ENCODE measurements at regions not wholly inside any gene's neighbourhood (a gene's known extent, or its start where the extent isn't known, plus 50 kb on each side); places are given as distances from the start of the nearest gene placed in this dataset.

GRCh38 chr1:106055855-106056254, 1000.6 kb upstream of the PRMT6 start (continued):
- no peak for TF ChIP-seq ZBTB11 (CRISPR knock-in tag; IDR thresholded peaks at IDR 0.05)
- TF ChIP-seq IRF3 (IDR thresholded peaks at IDR 0.05), result no peak
- no peak for TF ChIP-seq BRCA1 (IDR thresholded peaks at IDR 0.05; ENCODE audit: low read depth, low read length)
- TF ChIP-seq CEBPB (IDR thresholded peaks at IDR 0.05; ENCODE audit: borderline replicate concordance in 1 of 2, low read depth in 2 of 2, low read length in 2 of 2), result no peak
- no peak for TF ChIP-seq POLR2AphosphoS2 (IDR thresholded peaks at IDR 0.05; ENCODE audit: low read depth, low read length)
- no peak for TF ChIP-seq USF1 (IDR thresholded peaks at IDR 0.05; ENCODE audit: borderline replicate concordance, extremely low read length, insufficient read depth, low read depth, low read length)
- TF ChIP-seq CREM (IDR thresholded peaks at IDR 0.05; ENCODE audit: low read depth), result no peak
- no peak for TF ChIP-seq ATF3 (IDR thresholded peaks at IDR 0.05; ENCODE audit: borderline replicate concordance, extremely low read depth, low read depth, low read length)
- no peak for TF ChIP-seq CBX5 (IDR thresholded peaks at IDR 0.05; ENCODE audit: low read depth)

All from GM12878 (cell line).